ENCODE measurements at regions not wholly inside any gene's neighbourhood (a gene's known extent, or its start where the extent isn't known, plus 50 kb on each side); places are given as distances from the start of the nearest gene placed in this dataset.

DNA sequence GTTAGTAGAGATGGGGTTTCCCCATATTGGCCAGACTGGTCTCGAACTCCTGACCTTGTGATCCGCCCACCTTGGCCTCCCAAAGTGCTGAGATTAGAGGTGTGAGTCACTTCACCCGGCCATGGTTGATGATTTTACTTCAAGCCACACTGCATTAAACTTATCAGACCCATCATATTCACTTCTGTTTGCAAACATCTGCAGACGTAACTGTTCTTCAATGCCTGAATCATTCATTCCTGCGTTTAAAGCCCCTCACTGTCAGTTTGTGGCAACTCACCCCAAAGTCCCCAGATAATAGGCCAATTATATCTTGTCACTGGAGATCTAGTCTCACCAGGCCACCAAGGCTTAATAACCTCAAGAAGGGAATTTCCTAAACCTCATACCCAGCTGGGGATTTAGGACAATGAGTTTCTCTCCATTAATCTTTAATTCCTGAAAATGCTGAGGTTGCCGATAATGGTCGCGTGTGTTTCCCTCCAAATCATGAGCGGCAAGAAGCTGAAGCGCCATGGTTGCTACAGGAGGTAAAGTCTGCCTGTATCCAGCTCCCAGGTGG, 229.6 kb downstream of the LY86 start:
- ChIA-PET CTCF (ENCODE audit: low intra/inter-chr PET ratio) (no interaction called here), POLR2A (interaction anchor here (1.8 kb wide), 1 partner anchor 9 kb away, joined by 7 read pairs; no protein-coding TSS in a partner anchor)
- Histone ChIP-seq H3K4me3 (no peak overlapping the region), H3K27ac (ENCODE audit: extremely low read depth, low read depth, low read length) (no peak overlapping the region), H3K4me2 (ENCODE audit: insufficient read depth, low read length) (no peak overlapping the region), H3K79me2 (ENCODE audit: control insufficient read depth, insufficient read depth, low read length) (no peaks in the 10 kb centered on the region), H3K9ac (ENCODE audit: insufficient read depth in 1 of 2, low read depth in 2 of 2, low read length in 2 of 2) (no peak overlapping the region), H4K20me1 (replicated peaks; ENCODE audit: control insufficient read depth, insufficient read depth, low read length) (no peaks in the 10 kb centered on the region), H3K4me1 (replicated peaks in 1 of 2; ENCODE audit: control insufficient read depth in 2 of 2, insufficient read depth in 2 of 2, low read length in 2 of 2) (peaks cover 0 to 11% of the 10 kb centered on the region in 2 experiments; a peak in 1 of 5 replicates), H3K9me3 (replicated peaks; ENCODE audit: control insufficient read depth, insufficient read depth, low read depth, low read length) (no peaks in the 10 kb centered on the region), H2AFZ (ENCODE audit: low read depth, low read length) (no peak overlapping the region), H3K9me1 (ENCODE audit: control insufficient read depth, insufficient read depth, low read length) (no peaks in the 10 kb centered on the region), H3K36me3 (ENCODE audit: control insufficient read depth, insufficient read depth, low read length) (no peaks in the 10 kb centered on the region), H3K27me3 (ENCODE audit: control insufficient read depth in 2 of 2, insufficient read depth in 2 of 2, low read length in 2 of 2) (peaks cover 26 to 31% of the 10 kb centered on the region in 2 experiments)
- DNase-seq (ENCODE audit: extremely low read depth in 1 of 4, low spot score in 3 of 4) (no peak), ATAC-seq (no peak), FAIRE-seq (no peak)
- in situ Hi-C loops (cut with MboI) (no loop called here), intact Hi-C loops (cut with micrococcal nuclease) (no loop called here)
- BruUV-seq (replicated peaks): no TSS peak
- 16% methylated on average over 10 of the region's 10 CpGs for WGBS (ENCODE audit: insufficient coverage, low coverage, missing lambda C conversion rate)
- TF ChIP-seq, protein P1, sequence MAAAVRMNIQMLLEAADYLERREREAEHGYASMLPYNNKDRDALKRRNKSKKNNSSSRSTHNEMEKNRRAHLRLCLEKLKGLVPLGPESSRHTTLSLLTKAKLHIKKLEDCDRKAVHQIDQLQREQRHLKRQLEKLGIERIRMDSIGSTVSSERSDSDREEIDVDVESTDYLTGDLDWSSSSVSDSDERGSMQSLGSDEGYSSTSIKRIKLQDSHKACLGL (CRISPR knock-in tag; IDR thresholded peaks at IDR 0.05; ENCODE audit: borderline replicate concordance, poor library complexity, severe bottlenecking): no peak
- peak; percentile 63 to 78 for TF ChIP-seq KDM1A (IDR thresholded peaks at IDR 0.05)
- TF ChIP-seq, protein P2, sequence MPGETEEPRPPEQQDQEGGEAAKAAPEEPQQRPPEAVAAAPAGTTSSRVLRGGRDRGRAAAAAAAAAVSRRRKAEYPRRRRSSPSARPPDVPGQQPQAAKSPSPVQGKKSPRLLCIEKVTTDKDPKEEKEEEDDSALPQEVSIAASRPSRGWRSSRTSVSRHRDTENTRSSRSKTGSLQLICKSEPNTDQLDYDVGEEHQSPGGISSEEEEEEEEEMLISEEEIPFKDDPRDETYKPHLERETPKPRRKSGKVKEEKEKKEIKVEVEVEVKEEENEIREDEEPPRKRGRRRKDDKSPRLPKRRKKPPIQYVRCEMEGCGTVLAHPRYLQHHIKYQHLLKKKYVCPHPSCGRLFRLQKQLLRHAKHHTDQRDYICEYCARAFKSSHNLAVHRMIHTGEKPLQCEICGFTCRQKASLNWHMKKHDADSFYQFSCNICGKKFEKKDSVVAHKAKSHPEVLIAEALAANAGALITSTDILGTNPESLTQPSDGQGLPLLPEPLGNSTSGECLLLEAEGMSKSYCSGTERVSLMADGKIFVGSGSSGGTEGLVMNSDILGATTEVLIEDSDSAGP (CRISPR knock-in tag; IDR thresholded peaks at IDR 0.05): no peak
- peak; percentile 75 for TF ChIP-seq EGR1 (conservative IDR thresholded peaks at IDR 0.05)
- TF ChIP-seq ZNF316 (IDR thresholded peaks at IDR 0.05): peak; percentile 76
- peak; percentile 63 for TF ChIP-seq FOSL1 (tag; conservative IDR thresholded peaks at IDR 0.05)
- peak; percentile 37; the same call in 1 of the 2 replicates for TF ChIP-seq DPF2 (IDR thresholded peaks at IDR 0.05)
- TF ChIP-seq JUND (IDR thresholded peaks at IDR 0.05; ENCODE audit: borderline replicate concordance, low read depth, low read length): 0 out of 2 replicates have a peak, but pooled peaks have one; percentile 10
- TF ChIP-seq JUND (tag; IDR thresholded peaks at IDR 0.05; ENCODE audit: borderline replicate concordance, low read depth, low read length): no peak
- TF ChIP-seq MAFF (IDR thresholded peaks at IDR 0.05; ENCODE audit: low read length): peak; percentile 59
- no peak for TF ChIP-seq KLF13 (tag; IDR thresholded peaks at IDR 0.05; ENCODE audit: borderline replicate concordance, low read depth)
- TF ChIP-seq CBFA2T3 (IDR thresholded peaks at IDR 0.05): peak; percentile 43
- TF ChIP-seq MAFG (tag; conservative IDR thresholded peaks at IDR 0.05): peak; percentile 52
- no peak for TF ChIP-seq ZNF589 (CRISPR knock-in tag; IDR thresholded peaks at IDR 0.05; ENCODE audit: low read depth)
- peak; percentile 61; the same call in 1 of the 2 replicates for TF ChIP-seq ZNF24 (IDR thresholded peaks at IDR 0.05)
- peak; percentile 22; the same call in 1 of the 2 replicates for TF ChIP-seq ATF3 (IDR thresholded peaks at IDR 0.05)
- TF ChIP-seq ATF3 (CRISPR knock-in tag; conservative IDR thresholded peaks at IDR 0.05): no peak
- TF ChIP-seq C11orf30 (IDR thresholded peaks at IDR 0.05; ENCODE audit: low read depth): peak; percentile 73

All from K562 (cell line).